Right ventricle myocardium superior (tissue), 1 donor: ENCODE measurements at regions not wholly inside any gene's neighbourhood (a gene's known extent, or its start where the extent isn't known, plus 50 kb on each side); places are given as distances from the start of the nearest gene placed in this dataset.
"Not testable (repeated sequence)": the region's sequence is repeated elsewhere in the genome, so short reads cannot be mapped to it uniquely, and the experiment has no call there.

Experiments
- ATAC-seq: fragments of 200-7000 bp; cut with Tn5 transposase; one replicate; pipeline ENCODE4 v1.9.1; 2020; ENCODE audit warnings: mild to moderate bottlenecking; ENCODE audit not compliant: poor library complexity
- DNase-seq: peaks from one replicate; pipeline ENCODE4 v3.0.0-alpha.2; 2020
- intact Hi-C: fragments of 100-400 bp; cut with DNase I; formaldehyde crosslinking; loops from one replicate; pipeline ENCODE4 v1.11.2; 2022
- donor health status: DM: no; HTN: yes; CAD: no; lungs with severe emphysema.

- intact Hi-C loops, result no loop called here
- ATAC-seq (no peak), DNase-seq (no peak)
These were observed 533.4 kb upstream of the BRINP1 start for GRCh38 chr9:119902611-119903010.

- DNase-seq (no peak), ATAC-seq (no peak)
- intact Hi-C loops, result no loop called here
These were observed 529.1 kb upstream of the BRINP1 start for GRCh38 chr9:119898316-119898715.

GRCh38 chr9:119884438-119884837 lies 515.2 kb upstream of the BRINP1 start:
- intact Hi-C loops, result no loop called here
- ATAC-seq, result no peak
- no peak for DNase-seq

- ATAC-seq (no peak), DNase-seq (no peak)
- intact Hi-C loops, result no loop called here
These were observed 512.7 kb upstream of the BRINP1 start for GRCh38 chr9:119881898-119882297.

- ATAC-seq (no peak), DNase-seq (no peak)
- intact Hi-C loops, result no loop called here
These were observed 511.1 kb upstream of the BRINP1 start for GRCh38 chr9:119880361-119880760.

- ATAC-seq, result no peak
- DNase-seq, result no peak
- intact Hi-C loops, result no loop called here
These were observed 508.1 kb upstream of the BRINP1 start for GRCh38 chr9:119877306-119877705.

- ATAC-seq (no peak), DNase-seq (no peak)
- intact Hi-C loops, result no loop called here
These were observed 504.6 kb upstream of the BRINP1 start for GRCh38 chr9:119873877-119874276.

- ATAC-seq, intact Hi-C loops, DNase-seq: not testable (repeated sequence)
These were observed 501.0 kb upstream of the BRINP1 start for GRCh38 chr9:119870251-119870650.

- ATAC-seq (no peak), DNase-seq (no peak)
- intact Hi-C loops, result no loop called here
These were observed 499.5 kb upstream of the BRINP1 start for GRCh38 chr9:119868694-119869093.

- intact Hi-C loops, result no loop called here
- no peak for DNase-seq
- peak; percentile 53 for ATAC-seq
These were observed 492.6 kb upstream of the BRINP1 start for GRCh38 chr9:119861842-119862241.

GRCh38 chr9:119859128-119859527 lies 489.9 kb upstream of the BRINP1 start:
- intact Hi-C loops, result no loop called here
- DNase-seq (no peak), ATAC-seq (no peak)

GRCh38 chr9:119853126-119853525 lies 483.9 kb upstream of the BRINP1 start:
- no peak for DNase-seq
- ATAC-seq, result no peak
- intact Hi-C loops, result no loop called here

GRCh38 chr9:119852390-119852789 lies 483.2 kb upstream of the BRINP1 start:
- no peak for DNase-seq
- ATAC-seq, result no peak
- intact Hi-C loops, result no loop called here

- intact Hi-C loops, result no loop called here
- ATAC-seq (no peak), DNase-seq (no peak)
These were observed 475.2 kb upstream of the BRINP1 start for GRCh38 chr9:119844431-119844830.

- no peak for ATAC-seq
- intact Hi-C loops, result no loop called here
- no peak for DNase-seq
These were observed 471.8 kb upstream of the BRINP1 start for GRCh38 chr9:119841016-119841415.

GRCh38 chr9:119839888-119840287 lies 470.7 kb upstream of the BRINP1 start:
- intact Hi-C loops, result no loop called here
- DNase-seq (no peak), ATAC-seq (no peak)

GRCh38 chr9:119838210-119838609 lies 469.0 kb upstream of the BRINP1 start:
- DNase-seq (no peak), ATAC-seq (no peak)
- intact Hi-C loops, result no loop called here

- ATAC-seq (no peak), DNase-seq (no peak)
- intact Hi-C loops, result no loop called here
These were observed 466.8 kb upstream of the BRINP1 start for GRCh38 chr9:119836036-119836435.

- DNase-seq, result no peak
- intact Hi-C loops, result no loop called here
- ATAC-seq, result no peak
These were observed 464.9 kb upstream of the BRINP1 start for GRCh38 chr9:119834064-119834620.

- ATAC-seq (no peak), DNase-seq (no peak)
- intact Hi-C loops, result no loop called here
These were observed 462.1 kb upstream of the BRINP1 start for GRCh38 chr9:119831309-119831708.

- intact Hi-C loops, result no loop called here
- no peak for ATAC-seq
These were observed 460.5 kb upstream of the BRINP1 start for GRCh38 chr9:119829748-119830147.

More at GRCh38 chr9:119829748-119830147, 460.5 kb upstream of the BRINP1 start:
- no peak for DNase-seq
